Lung (tissue), 11 donors: ENCODE measurements at regions not wholly inside any gene's neighbourhood (a gene's known extent, or its start where the extent isn't known, plus 50 kb on each side); places are given as distances from the start of the nearest gene placed in this dataset.

ENCODE experiments used
- ATAC-seq: fragments of 200-7000 bp; cut with Tn5 transposase; one replicate; pipeline ENCODE4 v1.9.1; 2020; ENCODE audit warnings: moderate number of reproducible peaks; ENCODE audit not compliant: insufficient read depth, low FRiP score
- DNase-seq, 3 donors: peaks; one replicate each; pipeline ENCODE4 v3.0.0-alpha.2; 2013 to 2017
- H3K27ac ChIP-seq, 2 donors: one replicate each; pipeline ENCODE4 v1.5.1; 2013; ENCODE audit warnings: mild to moderate bottlenecking in 2 of 2, moderate library complexity in 2 of 2, control low read depth in 1 of 2, inconsistent platforms in 1 of 2, low read depth in 1 of 2, low read length in 1 of 2
- H3K27me3 ChIP-seq, 3 donors: one replicate each; pipeline ENCODE4 v1.5.1; 2013; ENCODE audit warnings: low read length in 2 of 3; ENCODE audit not compliant: control insufficient read depth in 3 of 3, insufficient read depth in 3 of 3
- H3K36me3 ChIP-seq, 4 donors: one replicate each; pipeline ENCODE4 v1.5.1; 2013; ENCODE audit warnings: low read length in 4 of 4, mild to moderate bottlenecking in 1 of 4, moderate library complexity in 1 of 4; ENCODE audit not compliant: control insufficient read depth in 4 of 4, insufficient read depth in 4 of 4
- H3K4me1 ChIP-seq, 5 donors: one replicate each; pipeline ENCODE4 v1.5.1; 2013; ENCODE audit warnings: low read length in 5 of 5, mild to moderate bottlenecking in 2 of 5, moderate library complexity in 1 of 5; ENCODE audit not compliant: control insufficient read depth in 5 of 5, insufficient read depth in 5 of 5
- H3K4me3 ChIP-seq: one replicate; pipeline ENCODE4 v1.5.1; 2013; ENCODE audit warnings: mild to moderate bottlenecking, control low read depth, moderate library complexity
- H3K9ac ChIP-seq, 2 donors: one replicate each; pipeline ENCODE4 v1.5.1; 2013; ENCODE audit warnings: low read length in 2 of 2, control low read depth in 1 of 2; ENCODE audit not compliant: insufficient read depth in 1 of 2
- H3K9me3 ChIP-seq, 4 donors: one replicate each; pipeline ENCODE4 v1.5.1; 2013; ENCODE audit warnings: low read length in 3 of 4, mild to moderate bottlenecking in 1 of 4, moderate library complexity in 1 of 4; ENCODE audit not compliant: control insufficient read depth in 4 of 4, insufficient read depth in 3 of 4
- CTCF ChIP-seq: IDR thresholded peaks from 2 replicates; pipeline ENCODE4 v1.5.1; 2012; ENCODE audit warnings: mild to moderate bottlenecking; ENCODE audit errors: control extremely low read depth, extremely low read depth
- WGBS, 2 donors: extraction: QIAGEN DNeasy Blood & Tissue Kit; methylation state at CpG; one replicate each; pipeline ENCODE4 v1.1.7; 2013; 5-methylcytosine and 5-hydroxymethylcytosine counted together
- donor health status: control.
- donor health status: control.
- donor health status: Bipolar disorder and iron deficiency.
- donor health status: healthy.
- donor health status: DM: yes; HTN: yes; CAD: no.

GRCh38 chr20:22819784-22820183 lies 215.3 kb upstream of the SSTR4 start:
- 56 to 77% methylated on average over 2 of the region's 2 CpGs for WGBS, 2 donors
- Histone ChIP-seq H3K27me3 (peaks cover 0 to 4% (median 0%) of the 10 kb centered on the region in 3 donors), H3K4me1 (peaks cover 0 to 2% (median 0%) of the 10 kb centered on the region in 5 donors), H3K9ac (no peak overlapping the region), H3K27ac (no peak overlapping the region), H3K36me3 (no peaks in the 10 kb centered on the region), H3K9me3 (no peaks in the 10 kb centered on the region), H3K4me3 (no peak overlapping the region)
- no peak for TF ChIP-seq CTCF
- ATAC-seq (no peak), DNase-seq (no peak)

GRCh38 chr20:22821081-22821727 lies 213.9 kb upstream of the SSTR4 start:
- no peak for DNase-seq
- Histone ChIP-seq H3K9me3 (no peaks in the 10 kb centered on the region), H3K4me3 (no peak overlapping the region), H3K36me3 (no peaks in the 10 kb centered on the region), H3K27ac (no peak overlapping the region), H3K4me1 (no peaks in the 10 kb centered on the region), H3K9ac (no peak overlapping the region), H3K27me3 (peaks cover 0 to 4% (median 0%) of the 10 kb centered on the region in 3 donors)
- no peak for ATAC-seq
- 80 to 90% methylated on average over 7 of the region's 7 CpGs for WGBS, 2 donors
- no peak for TF ChIP-seq CTCF

- no peak overlapping the region for H3K27ac ChIP-seq
- ATAC-seq (no peak), DNase-seq (no peak)
- H3K9me3 ChIP-seq = no peaks in the 10 kb centered on the region
- H3K27me3 ChIP-seq = peaks cover 0 to 4% (median 0%) of the 10 kb centered on the region in 3 donors
- H3K4me3 ChIP-seq = no peak overlapping the region
- WGBS, 2 donors = 71 to 84% methylated on average over 4 of the region's 4 CpGs
- no peak overlapping the region for H3K9ac ChIP-seq
- H3K4me1 ChIP-seq = no peaks in the 10 kb centered on the region
- H3K36me3 ChIP-seq = no peaks in the 10 kb centered on the region
- no peak for TF ChIP-seq CTCF
These were observed 213.3 kb upstream of the SSTR4 start for GRCh38 chr20:22821796-22822195.

GRCh38 chr20:22823119-22823518 lies 212.0 kb upstream of the SSTR4 start:
- no peak for TF ChIP-seq CTCF
- no peaks in the 10 kb centered on the region for H3K36me3 ChIP-seq
- no peaks in the 10 kb centered on the region for H3K4me1 ChIP-seq
- H3K9me3 ChIP-seq = no peaks in the 10 kb centered on the region
- DNase-seq (no peak), ATAC-seq (no peak)
- H3K4me3 ChIP-seq = no peak overlapping the region
- 96 to 99% methylated on average over 6 of the region's 6 CpGs for WGBS, 2 donors
- H3K27ac ChIP-seq = no peak overlapping the region
- H3K27me3 ChIP-seq = peaks cover 0 to 2% (median 0%) of the 10 kb centered on the region in 3 donors
- no peak overlapping the region for H3K9ac ChIP-seq
